NCI-H1092 treated with DMSO at 0.1 percent for 48 hours (cell line): ENCODE measurements at regions not wholly inside any gene's neighbourhood (a gene's known extent, or its start where the extent isn't known, plus 50 kb on each side); places are given as distances from the start of the nearest gene placed in this dataset.
"Not testable (repeated sequence)": the region's sequence is repeated elsewhere in the genome, so short reads cannot be mapped to it uniquely, and the experiment has no call there.

Experiments
- DNase-seq: peaks from one replicate; lab custom pipeline; 2025; lab: John Stamatoyannopoulos, UW

- DNase-seq = no peak
Measured at GRCh38 chr3:8424281-8424680, 77.3 kb upstream of the LMCD1 start.

DNA sequence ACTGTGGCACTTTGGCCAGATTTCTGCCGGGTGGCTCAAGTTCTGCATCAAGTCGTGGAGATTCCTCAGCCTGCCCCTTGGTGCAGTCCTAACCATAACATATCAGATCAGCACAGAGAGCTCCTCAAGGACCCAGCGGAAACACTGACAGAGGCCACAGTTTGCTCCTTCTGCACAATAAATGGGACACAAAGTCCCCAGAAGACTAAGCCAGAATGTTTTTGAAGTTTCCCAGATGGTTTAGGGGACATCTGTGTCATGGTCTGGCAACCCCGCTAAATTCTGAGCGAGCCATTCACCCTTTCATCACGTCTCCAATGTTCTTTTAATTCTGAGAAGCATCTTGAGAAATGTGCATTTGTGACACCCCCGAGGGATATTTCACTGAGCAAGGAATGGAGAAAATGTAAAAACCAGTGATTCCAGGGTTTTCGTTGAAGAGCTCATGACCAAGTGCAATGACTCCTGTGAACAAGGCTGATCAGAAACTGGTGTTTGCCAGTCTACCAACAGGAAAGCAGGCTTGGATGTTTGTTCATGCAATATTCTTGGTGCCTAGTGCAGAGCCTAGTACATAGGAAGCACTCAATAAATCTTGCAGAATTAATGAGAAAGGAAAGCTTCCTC lies 64.8 kb upstream of the LMCD1 start:
- DNase-seq = no peak

GRCh38 chr3:8438507-8439079 lies 63.0 kb upstream of the LMCD1 start:
- no peak for DNase-seq

DNA sequence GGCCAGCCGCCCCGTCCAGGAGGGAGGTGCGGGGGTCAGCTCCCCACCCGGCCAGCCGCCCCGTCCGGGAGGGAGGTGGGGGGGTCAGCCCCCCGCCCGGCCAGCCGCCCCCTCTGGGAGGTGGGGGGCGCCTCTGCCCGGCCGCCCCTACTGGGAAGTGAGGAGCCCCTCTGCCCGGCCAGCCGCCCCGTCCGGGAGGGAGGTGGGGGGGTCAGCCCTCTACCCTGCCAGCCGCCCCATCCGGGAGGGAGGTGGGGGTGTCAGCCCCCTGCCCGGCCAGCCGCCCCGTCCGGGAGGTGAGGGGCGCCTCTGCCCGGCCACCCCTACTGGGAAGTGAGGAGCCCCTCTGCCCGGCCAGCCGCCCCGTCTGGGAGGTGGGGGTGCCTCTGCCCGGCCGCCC lies 61.5 kb upstream of the LMCD1 start:
- DNase-seq = not testable (repeated sequence)

GRCh38 chr3:8441969-8442559 lies 59.6 kb upstream of the LMCD1 start:
- DNase-seq = peak; percentile 24

GRCh38 chr3:8442993-8443650 lies 58.5 kb upstream of the LMCD1 start:
- DNase-seq = no peak

GRCh38 chr3:8443829-8444791 lies 57.5 kb upstream of the LMCD1 start:
- DNase-seq = peak; percentile 66

DNA sequence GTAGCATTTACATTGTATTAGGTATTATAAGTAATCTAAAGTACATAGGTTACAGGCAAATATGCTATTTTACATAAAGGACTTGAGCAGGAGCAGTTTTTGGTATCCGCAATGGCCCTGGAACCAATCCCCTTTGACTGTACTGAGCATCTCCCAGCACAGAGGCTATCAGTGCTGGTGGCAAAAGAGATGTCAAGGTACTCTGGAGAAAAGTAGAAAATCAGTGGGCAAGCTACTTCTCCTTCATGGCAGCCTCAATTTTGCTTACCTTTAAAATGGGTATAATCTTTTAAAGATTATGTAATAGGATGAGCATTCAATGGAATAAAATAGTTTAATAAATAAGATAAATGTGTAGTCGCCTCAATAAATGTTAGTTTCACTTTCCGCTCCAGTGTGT lies 56.7 kb upstream of the LMCD1 start:
- no peak for DNase-seq

DNA sequence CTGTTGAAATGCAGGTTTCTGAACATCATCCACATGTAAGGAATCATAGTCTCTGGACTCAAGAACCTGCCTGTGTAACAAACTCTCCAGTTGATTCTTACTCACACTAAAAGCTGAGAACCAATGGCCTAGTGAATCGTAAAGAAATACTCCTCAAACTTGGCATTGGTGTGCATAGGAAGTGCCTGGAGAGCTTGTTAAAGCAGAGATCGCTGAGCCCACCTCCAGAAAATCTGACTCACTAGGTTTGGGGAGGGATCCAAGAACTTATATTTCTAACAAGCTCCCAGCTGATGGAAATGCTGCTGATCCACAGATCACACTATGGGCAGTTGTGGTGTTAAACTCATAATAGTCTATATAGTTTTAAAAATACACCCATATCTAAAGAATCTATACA lies 55.8 kb upstream of the LMCD1 start:
- DNase-seq = no peak

DNA sequence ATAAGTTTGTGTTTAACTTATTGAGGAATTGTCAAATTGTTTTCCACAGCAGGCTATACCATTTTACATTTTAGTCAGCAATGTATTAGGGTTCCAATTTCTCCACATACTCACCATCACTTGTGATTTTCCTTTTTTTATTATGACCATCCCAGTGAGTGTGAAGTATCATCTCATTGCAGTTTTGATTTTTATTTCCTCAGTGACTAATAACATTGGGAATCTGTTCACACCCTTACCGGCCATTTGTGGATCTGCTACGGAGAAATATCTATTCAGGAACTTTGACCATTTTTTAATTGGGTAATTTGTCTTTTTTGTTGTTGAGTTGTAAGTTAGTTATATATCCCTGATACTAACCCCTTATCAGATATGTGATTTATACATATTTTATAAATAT lies 54.8 kb upstream of the LMCD1 start:
- no peak for DNase-seq

GRCh38 chr3:8450618-8451017 lies 51.0 kb upstream of the LMCD1 start:
- no peak for DNase-seq

- no peak for DNase-seq
Measured at GRCh38 chr3:8451696-8452095, 49.9 kb upstream of the LMCD1 start.
